ENCODE measurements at regions not wholly inside any gene's neighbourhood (a gene's known extent, or its start where the extent isn't known, plus 50 kb on each side); places are given as distances from the start of the nearest gene placed in this dataset.

DNA sequence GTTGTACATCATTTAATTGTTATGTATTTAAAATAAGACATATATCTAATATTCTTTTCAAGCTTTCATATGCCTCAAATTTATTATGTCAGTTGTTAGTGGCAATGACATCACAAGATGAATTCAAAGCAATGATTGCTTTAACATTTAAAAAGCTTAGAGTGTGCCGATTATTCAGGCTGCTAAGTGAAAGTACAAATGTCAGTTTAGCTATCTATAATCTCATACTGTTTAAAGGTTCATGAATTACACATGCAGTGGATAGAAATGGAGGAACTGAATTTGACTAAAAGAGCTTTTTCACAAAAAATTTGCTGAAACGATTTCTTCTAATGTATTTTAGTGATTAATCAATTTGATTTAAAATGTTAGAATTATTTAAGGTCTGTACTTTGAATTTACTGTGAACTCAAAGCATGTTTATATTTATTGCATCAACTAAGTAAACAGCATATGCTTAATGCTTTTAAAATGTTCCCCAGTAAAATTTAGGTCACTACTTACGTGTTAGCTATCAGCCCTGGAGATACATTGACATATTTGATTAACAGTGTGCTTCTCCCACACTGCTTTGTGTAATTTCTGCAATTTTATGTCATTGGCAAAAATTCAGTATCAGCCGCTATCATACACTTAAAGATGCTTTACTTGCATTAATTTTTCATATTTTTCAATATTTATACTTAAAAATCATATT is 334.9 kb downstream of the PARP8 start:
- no peaks in the 10 kb centered on the region for H3K4me1 ChIP-seq (ENCODE audit: control insufficient read depth in 1 of 2, insufficient read depth in 2 of 2, low read length in 2 of 2)
- H3K27ac ChIP-seq (ENCODE audit: low read length): no peak overlapping the region
- H3K27me3 ChIP-seq (ENCODE audit: low read depth, low read length): no peaks in the 10 kb centered on the region
- H3K4me3 ChIP-seq (ENCODE audit: low read depth in 1 of 2, low read length in 2 of 2): no peak overlapping the region
- no peaks in the 10 kb centered on the region for H3K9me3 ChIP-seq (ENCODE audit: control insufficient read depth in 1 of 2, low read length in 2 of 2)
- no peaks in the 10 kb centered on the region for H3K36me3 ChIP-seq (ENCODE audit: control insufficient read depth in 1 of 2, insufficient read depth in 2 of 2, low read length in 2 of 2)

DNA sequence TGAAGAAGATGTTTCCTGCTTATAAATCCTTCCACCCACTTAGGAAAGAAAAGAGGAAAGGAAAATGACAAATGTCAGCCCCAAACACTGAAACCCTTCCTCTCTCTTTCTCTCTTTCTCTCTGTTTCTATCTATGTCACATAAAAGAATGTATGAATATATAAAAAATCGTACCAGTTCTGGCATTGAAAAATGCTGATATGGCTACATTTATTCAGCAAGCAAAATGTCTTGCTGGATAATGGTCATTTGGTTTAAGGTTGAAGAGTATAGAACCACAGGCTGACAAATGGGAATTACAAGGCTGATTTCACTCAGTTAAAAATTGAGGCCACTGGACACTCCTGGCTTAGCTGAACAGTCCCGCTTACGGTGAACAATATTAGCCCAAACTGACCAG is 335.9 kb downstream of the PARP8 start:
- H3K4me1 ChIP-seq (ENCODE audit: control insufficient read depth in 1 of 2, insufficient read depth in 2 of 2, low read length in 2 of 2): no peaks in the 10 kb centered on the region
- H3K36me3 ChIP-seq (ENCODE audit: control insufficient read depth in 1 of 2, insufficient read depth in 2 of 2, low read length in 2 of 2): no peaks in the 10 kb centered on the region
- no peaks in the 10 kb centered on the region for H3K9me3 ChIP-seq (ENCODE audit: control insufficient read depth in 1 of 2, low read length in 2 of 2)
- H3K27me3 ChIP-seq (ENCODE audit: low read depth, low read length): no peaks in the 10 kb centered on the region
- no peak overlapping the region for H3K4me3 ChIP-seq (ENCODE audit: low read depth in 1 of 2, low read length in 2 of 2)
- no peak overlapping the region for H3K27ac ChIP-seq (ENCODE audit: low read length)

DNA sequence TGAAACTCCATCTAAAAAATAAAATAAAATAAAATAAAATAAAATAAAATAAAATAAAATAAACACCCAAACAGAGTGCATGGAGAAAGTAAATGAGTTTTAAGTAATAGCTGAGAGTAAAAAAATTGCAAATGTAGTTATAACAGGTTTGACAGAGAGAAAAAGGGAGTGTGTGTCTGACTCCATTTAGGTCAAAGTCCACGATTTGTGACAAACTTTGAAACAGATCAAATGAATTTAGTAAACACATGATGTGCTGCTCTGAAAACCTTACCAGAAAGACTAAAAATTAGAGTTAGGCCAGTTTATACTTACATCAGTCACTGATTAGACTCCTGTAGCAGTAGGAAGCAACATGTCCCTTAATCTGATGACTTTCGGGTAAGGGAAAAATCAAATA is 346.6 kb downstream of the PARP8 start:
- no peaks in the 10 kb centered on the region for H3K9me3 ChIP-seq (ENCODE audit: control insufficient read depth in 1 of 2, low read length in 2 of 2)
- H3K27me3 ChIP-seq (ENCODE audit: low read depth, low read length): no peaks in the 10 kb centered on the region
- no peak overlapping the region for H3K27ac ChIP-seq (ENCODE audit: low read length)
- H3K4me3 ChIP-seq (ENCODE audit: low read depth in 1 of 2, low read length in 2 of 2): no peak overlapping the region
- H3K36me3 ChIP-seq (ENCODE audit: control insufficient read depth in 1 of 2, insufficient read depth in 2 of 2, low read length in 2 of 2): no peaks in the 10 kb centered on the region
- no peaks in the 10 kb centered on the region for H3K4me1 ChIP-seq (ENCODE audit: control insufficient read depth in 1 of 2, insufficient read depth in 2 of 2, low read length in 2 of 2)

DNA sequence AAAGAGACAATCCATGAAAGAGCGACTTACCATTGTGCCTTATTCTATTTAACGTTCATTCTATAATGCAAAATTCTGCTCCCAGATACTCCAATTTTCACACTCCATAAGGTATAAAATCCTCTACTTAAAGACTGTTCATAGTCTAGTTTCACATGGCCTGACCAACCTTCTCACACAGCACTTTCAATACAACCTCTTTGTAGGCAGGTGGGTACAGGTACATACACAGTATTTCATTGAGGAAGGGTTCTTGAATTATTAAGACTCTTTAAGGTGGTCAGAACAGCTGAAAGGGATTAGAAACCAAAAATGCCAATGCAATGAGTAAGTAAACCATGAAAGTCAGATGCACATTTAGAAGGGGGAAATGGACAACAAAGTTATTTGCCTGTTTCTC is 352.0 kb downstream of the PARP8 start:
- H3K36me3 ChIP-seq (ENCODE audit: control insufficient read depth in 1 of 2, insufficient read depth in 2 of 2, low read length in 2 of 2): no peaks in the 10 kb centered on the region
- no peak overlapping the region for H3K27ac ChIP-seq (ENCODE audit: low read length)
- no peaks in the 10 kb centered on the region for H3K27me3 ChIP-seq (ENCODE audit: low read depth, low read length)
- H3K9me3 ChIP-seq (ENCODE audit: control insufficient read depth in 1 of 2, low read length in 2 of 2): no peaks in the 10 kb centered on the region
- no peak overlapping the region for H3K4me3 ChIP-seq (ENCODE audit: low read depth in 1 of 2, low read length in 2 of 2)
- H3K4me1 ChIP-seq (ENCODE audit: control insufficient read depth in 1 of 2, insufficient read depth in 2 of 2, low read length in 2 of 2): no peaks in the 10 kb centered on the region

DNA sequence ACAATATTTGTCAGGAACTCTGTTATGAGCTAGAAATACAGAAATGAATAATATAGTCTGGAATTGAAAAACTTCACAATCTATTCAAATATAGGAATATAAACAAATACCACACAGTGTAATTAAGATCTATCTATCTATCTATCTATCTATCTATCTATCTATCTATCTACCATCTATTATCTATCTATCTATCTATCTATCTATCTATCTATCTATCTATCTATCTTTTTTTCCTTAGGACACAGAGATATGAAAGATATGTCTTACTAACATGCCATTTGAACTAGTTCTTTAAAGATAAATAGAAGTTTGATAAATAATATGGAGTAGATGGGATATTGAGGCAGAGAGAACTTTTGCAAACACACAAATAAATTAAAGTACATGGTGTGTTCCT is 357.8 kb downstream of the PARP8 start:
- no peaks in the 10 kb centered on the region for H3K9me3 ChIP-seq (ENCODE audit: control insufficient read depth in 1 of 2, low read length in 2 of 2)
- H3K27ac ChIP-seq (ENCODE audit: low read length): no peak overlapping the region
- no peak overlapping the region for H3K4me3 ChIP-seq (ENCODE audit: low read depth in 1 of 2, low read length in 2 of 2)
- no peaks in the 10 kb centered on the region for H3K27me3 ChIP-seq (ENCODE audit: low read depth, low read length)
- H3K4me1 ChIP-seq (ENCODE audit: control insufficient read depth in 1 of 2, insufficient read depth in 2 of 2, low read length in 2 of 2): no peaks in the 10 kb centered on the region
- no peaks in the 10 kb centered on the region for H3K36me3 ChIP-seq (ENCODE audit: control insufficient read depth in 1 of 2, insufficient read depth in 2 of 2, low read length in 2 of 2)

DNA sequence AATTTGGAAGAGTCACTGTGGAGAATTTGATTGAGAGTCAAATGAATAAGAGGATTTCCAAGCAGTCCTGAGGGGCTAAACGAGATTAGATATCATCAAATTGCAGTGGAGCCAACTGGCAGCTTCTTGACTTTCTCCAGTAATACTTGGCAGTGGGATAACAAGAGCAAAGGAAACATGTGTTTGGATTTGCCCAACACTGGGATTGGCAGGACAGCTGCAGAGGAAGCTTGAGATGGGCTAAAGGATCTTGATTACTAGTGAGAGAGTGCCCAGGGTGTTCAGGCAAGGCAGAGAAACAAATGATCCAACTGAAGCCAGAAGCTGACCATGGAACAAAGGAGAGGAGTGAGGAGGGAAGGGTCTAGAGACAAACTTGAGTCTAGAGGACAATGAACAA is 356.0 kb upstream of the ISL1 start:
- Histone ChIP-seq H3K27me3 (ENCODE audit: low read depth, low read length) (no peaks in the 10 kb centered on the region), H3K36me3 (ENCODE audit: control insufficient read depth in 1 of 2, insufficient read depth in 2 of 2, low read length in 2 of 2) (no peaks in the 10 kb centered on the region), H3K9me3 (ENCODE audit: control insufficient read depth in 1 of 2, low read length in 2 of 2) (no peaks in the 10 kb centered on the region), H3K4me1 (ENCODE audit: control insufficient read depth in 1 of 2, insufficient read depth in 2 of 2, low read length in 2 of 2) (no peaks in the 10 kb centered on the region), H3K27ac (ENCODE audit: low read length) (no peak overlapping the region), H3K4me3 (ENCODE audit: low read depth in 1 of 2, low read length in 2 of 2) (no peak overlapping the region)

DNA sequence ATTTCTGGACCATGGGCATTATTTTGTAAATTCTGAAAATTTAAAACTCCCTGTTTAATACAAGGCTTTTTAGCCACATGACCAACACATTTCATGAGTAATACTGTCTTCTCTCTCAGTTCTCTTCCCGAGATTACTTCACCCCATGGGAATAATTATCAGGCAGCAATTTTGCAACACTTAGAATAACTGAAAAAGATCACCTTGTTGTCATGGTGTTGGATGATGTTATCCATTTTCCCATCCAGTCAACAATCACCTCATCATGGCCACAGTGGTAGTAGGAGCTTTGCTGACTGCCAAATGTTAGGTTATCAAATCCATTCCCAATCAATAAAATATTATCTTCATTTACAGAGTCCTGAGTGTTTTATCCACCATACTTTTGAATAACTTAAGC is 354.9 kb upstream of the ISL1 start:
- Histone ChIP-seq H3K27me3 (ENCODE audit: low read depth, low read length) (no peaks in the 10 kb centered on the region), H3K9me3 (ENCODE audit: control insufficient read depth in 1 of 2, low read length in 2 of 2) (no peaks in the 10 kb centered on the region), H3K27ac (ENCODE audit: low read length) (no peak overlapping the region), H3K4me1 (ENCODE audit: control insufficient read depth in 1 of 2, insufficient read depth in 2 of 2, low read length in 2 of 2) (no peaks in the 10 kb centered on the region), H3K36me3 (ENCODE audit: control insufficient read depth in 1 of 2, insufficient read depth in 2 of 2, low read length in 2 of 2) (no peaks in the 10 kb centered on the region), H3K4me3 (ENCODE audit: low read depth in 1 of 2, low read length in 2 of 2) (no peak overlapping the region)

DNA sequence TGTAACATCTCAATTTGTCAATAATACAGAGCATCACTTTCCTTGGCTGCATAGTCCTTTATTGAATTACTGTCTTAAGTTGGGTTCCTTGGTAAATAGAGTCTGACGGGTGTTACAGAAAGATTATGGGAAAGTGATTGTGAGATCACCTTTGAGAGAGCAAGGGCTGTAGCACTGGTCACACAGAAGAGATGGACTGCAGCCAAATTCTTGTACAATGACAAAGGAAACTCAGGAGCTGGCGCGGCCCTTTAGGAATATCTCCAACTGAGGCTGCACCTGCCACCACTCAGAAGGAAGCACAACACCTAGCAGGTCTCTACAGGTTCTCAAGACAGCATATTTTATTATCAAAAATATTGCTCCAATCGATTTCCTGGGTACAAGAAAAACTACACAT is 350.0 kb upstream of the ISL1 start:
- H3K4me1 ChIP-seq (ENCODE audit: control insufficient read depth in 1 of 2, insufficient read depth in 2 of 2, low read length in 2 of 2): no peaks in the 10 kb centered on the region
- H3K9me3 ChIP-seq (ENCODE audit: control insufficient read depth in 1 of 2, low read length in 2 of 2): no peaks in the 10 kb centered on the region
- no peaks in the 10 kb centered on the region for H3K27me3 ChIP-seq (ENCODE audit: low read depth, low read length)
- no peaks in the 10 kb centered on the region for H3K36me3 ChIP-seq (ENCODE audit: control insufficient read depth in 1 of 2, insufficient read depth in 2 of 2, low read length in 2 of 2)
- no peak overlapping the region for H3K4me3 ChIP-seq (ENCODE audit: low read depth in 1 of 2, low read length in 2 of 2)
- H3K27ac ChIP-seq (ENCODE audit: low read length): no peak overlapping the region

DNA sequence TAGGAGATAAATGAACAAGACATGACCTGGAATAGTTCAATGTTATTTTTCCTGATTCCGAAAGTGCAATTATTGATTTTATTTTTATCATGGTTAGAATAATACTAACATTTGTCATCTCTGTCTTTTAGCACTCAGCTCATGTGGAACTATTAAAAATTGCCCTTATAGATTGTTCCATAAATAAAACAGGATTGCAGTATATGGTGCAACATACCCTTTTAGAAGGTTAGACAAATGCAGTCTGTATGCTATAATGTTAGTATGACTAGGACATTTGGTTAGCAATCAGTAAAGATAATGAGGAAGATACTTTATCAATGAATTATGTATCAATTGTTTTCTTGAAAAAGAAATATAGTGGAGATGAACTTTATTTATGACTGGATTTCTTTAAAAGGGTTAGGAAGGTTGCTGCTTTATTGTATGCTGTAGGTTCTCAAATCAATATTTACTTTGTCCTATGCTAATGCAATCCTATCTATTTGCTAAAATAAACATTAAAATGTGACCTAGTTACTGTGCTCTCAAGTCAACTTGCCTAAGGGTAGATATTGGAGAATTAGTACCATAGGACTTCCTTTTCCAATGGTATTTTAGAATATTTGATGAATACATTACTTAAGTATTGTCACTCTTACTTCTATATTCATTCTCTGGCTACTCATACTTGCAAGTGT is 348.9 kb upstream of the ISL1 start:
- Histone ChIP-seq H3K36me3 (ENCODE audit: control insufficient read depth in 1 of 2, insufficient read depth in 2 of 2, low read length in 2 of 2) (no peaks in the 10 kb centered on the region), H3K27me3 (ENCODE audit: low read depth, low read length) (no peaks in the 10 kb centered on the region), H3K27ac (ENCODE audit: low read length) (no peak overlapping the region), H3K4me1 (ENCODE audit: control insufficient read depth in 1 of 2, insufficient read depth in 2 of 2, low read length in 2 of 2) (no peaks in the 10 kb centered on the region), H3K9me3 (ENCODE audit: control insufficient read depth in 1 of 2, low read length in 2 of 2) (no peaks in the 10 kb centered on the region), H3K4me3 (ENCODE audit: low read depth in 1 of 2, low read length in 2 of 2) (no peak overlapping the region)

DNA sequence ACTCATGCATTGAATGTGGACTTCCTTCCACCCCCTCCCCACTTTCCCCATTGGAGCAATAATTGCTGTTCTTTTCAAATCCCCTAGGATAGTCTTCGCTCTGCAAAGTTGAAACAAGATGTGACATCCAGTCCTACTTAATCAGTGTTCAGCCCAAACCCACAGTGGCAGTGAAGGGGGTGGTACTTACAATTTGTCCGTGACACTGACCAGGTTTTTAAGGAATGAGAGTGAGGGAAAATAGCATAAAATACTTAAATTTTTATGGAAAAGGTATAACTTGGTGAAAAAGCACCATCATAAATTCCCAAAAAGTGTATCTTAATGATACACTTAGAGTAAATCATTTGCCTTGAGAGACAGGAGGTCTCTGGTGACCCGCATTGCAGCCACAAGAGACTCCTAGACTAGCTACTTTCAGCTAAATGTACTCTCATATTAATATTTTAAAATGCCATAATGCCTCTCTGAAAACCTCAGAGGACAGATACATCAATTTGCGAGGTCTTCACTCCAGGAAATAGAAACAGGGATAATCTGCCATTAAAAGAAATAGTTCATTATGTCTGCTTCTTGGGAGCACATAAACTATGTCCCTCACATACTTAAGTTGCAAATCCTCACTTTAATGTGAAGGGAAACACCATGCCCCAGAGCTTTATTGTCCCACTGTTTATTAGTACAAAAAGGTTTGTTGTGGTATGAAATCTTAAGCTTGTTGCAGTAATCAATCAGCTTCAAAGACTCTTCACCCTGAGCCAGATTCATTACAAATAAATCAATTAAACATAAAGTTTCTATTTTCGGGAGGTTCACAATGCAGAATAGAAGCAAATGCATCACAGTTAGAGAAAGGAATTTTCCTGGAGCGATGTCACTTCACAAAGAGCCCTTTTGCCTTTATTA is 343.6 kb upstream of the ISL1 start:
- no peaks in the 10 kb centered on the region for H3K36me3 ChIP-seq (ENCODE audit: control insufficient read depth in 1 of 2, insufficient read depth in 2 of 2, low read length in 2 of 2)
- H3K27me3 ChIP-seq (ENCODE audit: low read depth, low read length): no peaks in the 10 kb centered on the region
- no peaks in the 10 kb centered on the region for H3K4me1 ChIP-seq (ENCODE audit: control insufficient read depth in 1 of 2, insufficient read depth in 2 of 2, low read length in 2 of 2)
- no peak overlapping the region for H3K27ac ChIP-seq (ENCODE audit: low read length)
- H3K4me3 ChIP-seq (ENCODE audit: low read depth in 1 of 2, low read length in 2 of 2): no peak overlapping the region
- H3K9me3 ChIP-seq (ENCODE audit: control insufficient read depth in 1 of 2, low read length in 2 of 2): no peaks in the 10 kb centered on the region

DNA sequence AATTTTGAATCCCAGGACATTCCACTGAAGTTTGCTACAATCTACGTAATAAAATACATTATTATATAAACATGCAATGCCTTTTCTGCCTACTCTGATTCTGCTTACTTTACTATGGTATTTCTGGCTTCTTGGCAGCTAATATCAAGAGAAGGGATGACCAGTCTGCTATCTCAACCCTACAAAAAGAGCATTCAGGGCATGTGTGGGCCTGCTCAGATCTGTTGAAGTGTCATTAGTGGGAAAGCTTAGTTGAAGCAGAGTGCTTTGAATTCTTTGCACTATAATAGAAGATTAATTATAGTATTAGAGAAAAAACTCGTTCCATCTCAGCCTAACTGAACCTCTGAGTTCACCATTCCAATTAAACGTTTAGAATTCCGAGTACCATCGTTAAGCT is 339.5 kb upstream of the ISL1 start:
- no peaks in the 10 kb centered on the region for H3K36me3 ChIP-seq (ENCODE audit: control insufficient read depth in 1 of 2, insufficient read depth in 2 of 2, low read length in 2 of 2)
- no peak overlapping the region for H3K27ac ChIP-seq (ENCODE audit: low read length)
- no peaks in the 10 kb centered on the region for H3K4me1 ChIP-seq (ENCODE audit: control insufficient read depth in 1 of 2, insufficient read depth in 2 of 2, low read length in 2 of 2)

More for the DNA sequence above, 339.5 kb upstream of the ISL1 start:
- H3K27me3 ChIP-seq (ENCODE audit: low read depth, low read length): no peaks in the 10 kb centered on the region
- H3K4me3 ChIP-seq (ENCODE audit: low read depth in 1 of 2, low read length in 2 of 2): no peak overlapping the region
- H3K9me3 ChIP-seq (ENCODE audit: control insufficient read depth in 1 of 2, low read length in 2 of 2): no peaks in the 10 kb centered on the region
